ENCODE measurements at regions not wholly inside any gene's neighbourhood (a gene's known extent, or its start where the extent isn't known, plus 50 kb on each side); places are given as distances from the start of the nearest gene placed in this dataset.

DNA sequence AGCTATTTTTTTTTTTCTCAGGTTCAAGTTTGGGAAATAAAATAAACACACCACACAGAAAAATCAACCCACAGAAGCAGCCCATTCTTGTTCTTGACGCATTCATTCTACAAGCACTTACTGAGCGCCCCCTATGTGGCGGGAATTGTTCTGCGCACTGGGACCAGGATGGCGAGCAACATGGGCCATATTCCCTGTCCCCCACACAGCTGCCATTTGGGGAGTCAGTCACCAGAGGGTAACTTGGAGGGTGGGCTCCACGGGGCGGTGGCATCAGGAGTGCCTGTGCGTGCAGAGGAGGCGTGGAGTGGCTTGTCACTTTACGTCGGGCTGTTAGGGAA is 185.0 kb upstream of the PDE10A start:
- TF ChIP-seq, protein P1, sequence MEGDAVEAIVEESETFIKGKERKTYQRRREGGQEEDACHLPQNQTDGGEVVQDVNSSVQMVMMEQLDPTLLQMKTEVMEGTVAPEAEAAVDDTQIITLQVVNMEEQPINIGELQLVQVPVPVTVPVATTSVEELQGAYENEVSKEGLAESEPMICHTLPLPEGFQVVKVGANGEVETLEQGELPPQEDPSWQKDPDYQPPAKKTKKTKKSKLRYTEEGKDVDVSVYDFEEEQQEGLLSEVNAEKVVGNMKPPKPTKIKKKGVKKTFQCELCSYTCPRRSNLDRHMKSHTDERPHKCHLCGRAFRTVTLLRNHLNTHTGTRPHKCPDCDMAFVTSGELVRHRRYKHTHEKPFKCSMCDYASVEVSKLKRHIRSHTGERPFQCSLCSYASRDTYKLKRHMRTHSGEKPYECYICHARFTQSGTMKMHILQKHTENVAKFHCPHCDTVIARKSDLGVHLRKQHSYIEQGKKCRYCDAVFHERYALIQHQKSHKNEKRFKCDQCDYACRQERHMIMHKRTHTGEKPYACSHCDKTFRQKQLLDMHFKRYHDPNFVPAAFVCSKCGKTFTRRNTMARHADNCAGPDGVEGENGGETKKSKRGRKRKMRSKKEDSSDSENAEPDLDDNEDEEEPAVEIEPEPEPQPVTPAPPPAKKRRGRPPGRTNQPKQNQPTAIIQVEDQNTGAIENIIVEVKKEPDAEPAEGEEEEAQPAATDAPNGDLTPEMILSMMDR (IDR thresholded peaks at IDR 0.05; ENCODE audit: insufficient read depth, low read depth, low read length): no peak
- TF ChIP-seq EZH2 (IDR thresholded peaks at IDR 0.05; ENCODE audit: insufficient read depth, low read length): no peak
